NCI-H146 treated with DMSO at 0.1 percent for 48 hours (cell line): ENCODE measurements at regions not wholly inside any gene's neighbourhood (a gene's known extent, or its start where the extent isn't known, plus 50 kb on each side); places are given as distances from the start of the nearest gene placed in this dataset.

Source experiments
- DNase-seq: peaks from one replicate; lab custom pipeline; 2025; ENCODE audit not compliant: unreplicated experiment; lab: John Stamatoyannopoulos, UW

- peak; percentile 68 for DNase-seq
Observed at GRCh38 chr18:34977838-34978532, 63.2 kb upstream of the MAPRE2 start.

GRCh38 chr18:34978533-34978893 lies 62.7 kb upstream of the MAPRE2 start:
- no peak for DNase-seq

- DNase-seq = peak; percentile 97
Observed at GRCh38 chr18:34978953-34979608, 62.1 kb upstream of the MAPRE2 start.

- DNase-seq = no peak
Observed at GRCh38 chr18:34981487-34981886, 59.7 kb upstream of the MAPRE2 start.

- DNase-seq = no peak
Observed at GRCh38 chr18:34985963-34986362, 55.2 kb upstream of the MAPRE2 start.

GRCh38 chr18:34990597-34990996 lies 50.6 kb upstream of the MAPRE2 start:
- DNase-seq = no peak

GRCh38 chr18:34991152-34991551 lies 50.1 kb upstream of the MAPRE2 start:
- no peak for DNase-seq
